AG04450 (cell line): ENCODE measurements at regions not wholly inside any gene's neighbourhood (a gene's known extent, or its start where the extent isn't known, plus 50 kb on each side); places are given as distances from the start of the nearest gene placed in this dataset.

ENCODE experiments used
- CTCF ChIA-PET: fragments of 300-600, 350-600 bp; formaldehyde crosslinking; extraction: SDS; loops from one replicate; lab custom pipeline; 2022; ENCODE audit warnings: antibody characterized with exemption, inconsistent platforms; lab: Charles Lee
- POLR2A ChIA-PET: fragments of 350-600 bp; formaldehyde crosslinking; extraction: SDS; loops from one replicate; lab custom pipeline; 2021; ENCODE audit warnings: antibody characterized with exemption, inconsistent platforms; lab: Yijun Ruan, JAX
- DNase-seq: peaks from one replicate; pipeline ENCODE4 v3.0.0-alpha.2; 2011; ENCODE audit warnings: low read depth, low spot score
- H3K27ac ChIP-seq: one replicate; pipeline ENCODE4 v1.5.1; 2012; ENCODE audit warnings: low read depth, low read length, control low read depth
- H3K27me3 ChIP-seq: one replicate; pipeline ENCODE4 v1.6.0; 2012; ENCODE audit warnings: low read length; ENCODE audit not compliant: control insufficient read depth, insufficient read depth
- H3K4me3 ChIP-seq: 2 replicates; pipeline ENCODE4 v1.5.1; 2011; ENCODE audit warnings: mild to moderate bottlenecking, low read depth, low read length, control low read depth
- H3K9me3 ChIP-seq: 2 replicates; pipeline ENCODE4 v1.5.1; 2012; ENCODE audit warnings: low read length; ENCODE audit not compliant: control insufficient read depth, insufficient read depth
- CTCF ChIP-seq: IDR thresholded peaks from 2 replicates; pipeline ENCODE4 v1.5.1; 2011; ENCODE audit warnings: low read depth, low read length, control low read depth, inconsistent platforms

DNA sequence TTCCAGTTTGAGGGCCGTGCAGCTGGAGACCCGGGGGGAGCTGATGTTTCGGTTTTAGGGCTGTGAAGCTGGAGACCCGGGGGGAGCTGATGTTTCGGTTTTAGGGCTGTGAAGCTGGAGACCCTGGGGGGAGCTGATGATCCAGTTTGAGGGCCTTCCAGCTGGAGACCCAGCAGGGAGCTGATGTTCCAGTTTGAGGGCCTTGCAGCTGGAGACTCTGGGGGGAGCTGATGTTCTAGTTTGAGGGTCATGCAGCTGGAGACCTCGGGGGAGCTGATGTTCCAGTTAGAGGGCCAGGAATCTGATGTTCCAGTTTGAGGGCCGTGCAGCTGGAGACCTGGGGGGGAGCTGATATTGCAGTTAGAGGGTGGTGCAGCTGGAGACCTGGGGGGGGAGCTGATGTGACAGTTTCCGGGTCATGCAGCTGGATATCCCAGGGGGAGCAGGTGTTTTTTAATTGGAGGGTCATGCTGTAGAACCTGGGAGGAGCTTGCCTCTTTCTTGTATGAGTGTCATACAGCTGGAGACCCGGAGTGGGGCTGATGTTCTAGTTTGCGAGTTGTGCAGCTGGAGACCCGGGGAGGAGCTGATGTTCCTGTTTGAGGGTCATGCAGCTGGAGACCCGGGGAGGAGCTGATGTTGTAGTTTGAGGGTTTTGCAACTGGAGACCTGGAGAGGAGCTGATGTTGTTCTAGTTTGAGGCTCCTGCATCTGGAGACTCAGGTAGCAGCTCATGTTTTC is 153.2 kb downstream of the RTP5 start:
- Histone ChIP-seq H3K27me3 (peaks cover 52% of the 10 kb centered on the region), H3K9me3 (peaks cover 6% of the 10 kb centered on the region), H3K4me3 (no peak overlapping the region), H3K27ac (no peak overlapping the region)
- DNase-seq = no peak
- no peak for TF ChIP-seq CTCF
- CTCF ChIA-PET = interaction anchor here (1.8 kb wide), 1 partner anchor 72 kb away, joined by 5 read pairs; no protein-coding TSS in a partner anchor
- POLR2A ChIA-PET = interaction anchor here (0.7 to 1.4 kb wide), 2 partner anchors 9 to 170 kb away, joined by 3 read pairs; no protein-coding TSS in a partner anchor

DNA sequence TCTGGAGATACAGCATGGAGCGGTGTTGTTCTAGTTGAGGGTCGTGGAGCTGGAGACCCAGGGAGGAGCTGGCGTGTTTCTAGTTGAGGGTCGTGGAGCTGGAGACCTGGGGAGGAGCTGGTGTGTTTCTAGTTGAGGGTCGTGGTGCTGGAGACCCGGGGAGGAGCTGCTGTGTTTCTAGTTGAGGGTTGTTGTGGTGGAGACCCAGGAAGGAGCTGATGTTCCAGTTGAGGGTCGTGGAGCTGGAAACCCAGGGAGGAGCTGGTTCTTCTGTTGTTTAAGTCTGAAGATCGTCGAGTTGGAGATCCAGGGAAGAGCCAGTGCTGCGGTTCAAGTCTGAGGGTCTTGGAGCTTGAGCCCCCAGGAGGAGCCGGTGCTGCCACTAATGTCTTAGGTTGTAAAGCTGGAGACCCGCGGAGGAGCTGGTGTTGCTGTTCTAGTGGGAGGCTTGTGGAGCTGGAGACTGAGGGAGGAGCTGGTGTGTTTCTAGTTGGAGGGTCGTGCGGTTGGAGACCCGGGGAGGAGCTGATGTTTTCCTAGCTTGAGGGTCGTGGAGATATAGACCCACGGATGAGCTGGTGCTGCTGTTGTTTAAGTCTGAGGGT is 155.3 kb downstream of the RTP5 start:
- CTCF ChIA-PET = interaction anchor here (1.8 kb wide), 1 partner anchor 74 kb away, joined by 5 read pairs; no protein-coding TSS in a partner anchor
- POLR2A ChIA-PET = no interaction called here
- no peak overlapping the region for H3K27ac ChIP-seq
- H3K27me3 ChIP-seq = peaks cover 71% of the 10 kb centered on the region
- H3K4me3 ChIP-seq = no peak overlapping the region
- peaks cover 11% of the 10 kb centered on the region for H3K9me3 ChIP-seq
- DNase-seq = no peak
- no peak for TF ChIP-seq CTCF

DNA sequence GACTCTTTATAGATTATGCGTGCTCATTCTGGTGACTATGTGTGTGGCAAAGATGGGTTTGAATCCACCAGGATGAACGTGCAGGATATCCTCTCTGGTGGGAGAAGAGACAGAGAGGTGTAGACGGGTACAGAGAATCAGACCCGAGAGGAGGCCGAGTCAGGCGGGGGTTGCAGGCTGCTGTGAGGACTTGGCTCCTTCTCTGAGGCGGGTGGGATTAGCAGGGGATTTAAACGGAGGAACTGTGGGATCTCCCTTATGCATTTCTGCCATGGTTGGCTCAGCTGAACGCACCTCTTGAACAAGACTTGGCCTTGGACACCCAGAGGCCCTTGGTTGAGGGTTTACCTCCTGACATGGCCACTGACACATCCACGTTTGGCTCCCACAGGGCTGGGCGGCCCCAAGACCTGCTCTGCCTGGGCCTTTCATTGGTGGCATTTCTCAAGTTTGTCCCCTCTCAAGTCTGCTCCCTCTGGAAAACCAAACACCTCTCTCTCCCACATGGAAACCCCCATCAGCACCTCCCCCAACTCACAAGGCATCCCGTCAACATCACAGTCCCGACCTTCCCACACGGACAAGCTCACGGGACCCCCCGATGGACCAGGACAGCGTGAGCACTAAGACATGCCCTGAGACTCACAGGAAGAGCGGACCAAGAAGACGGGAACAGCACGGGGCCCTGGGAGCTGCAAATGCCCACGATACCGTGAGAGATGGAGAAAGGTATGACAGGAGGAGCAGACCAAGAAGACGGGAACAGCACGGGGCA is 158.3 kb downstream of the RTP5 start:
- Histone ChIP-seq H3K9me3 (peaks cover 11% of the 10 kb centered on the region), H3K27ac (no peak overlapping the region), H3K4me3 (no peak overlapping the region), H3K27me3 (peaks cover 67% of the 10 kb centered on the region)
- TF ChIP-seq CTCF = no peak
- DNase-seq = no peak
- POLR2A ChIA-PET = no interaction called here
- CTCF ChIA-PET = no interaction called here

DNA sequence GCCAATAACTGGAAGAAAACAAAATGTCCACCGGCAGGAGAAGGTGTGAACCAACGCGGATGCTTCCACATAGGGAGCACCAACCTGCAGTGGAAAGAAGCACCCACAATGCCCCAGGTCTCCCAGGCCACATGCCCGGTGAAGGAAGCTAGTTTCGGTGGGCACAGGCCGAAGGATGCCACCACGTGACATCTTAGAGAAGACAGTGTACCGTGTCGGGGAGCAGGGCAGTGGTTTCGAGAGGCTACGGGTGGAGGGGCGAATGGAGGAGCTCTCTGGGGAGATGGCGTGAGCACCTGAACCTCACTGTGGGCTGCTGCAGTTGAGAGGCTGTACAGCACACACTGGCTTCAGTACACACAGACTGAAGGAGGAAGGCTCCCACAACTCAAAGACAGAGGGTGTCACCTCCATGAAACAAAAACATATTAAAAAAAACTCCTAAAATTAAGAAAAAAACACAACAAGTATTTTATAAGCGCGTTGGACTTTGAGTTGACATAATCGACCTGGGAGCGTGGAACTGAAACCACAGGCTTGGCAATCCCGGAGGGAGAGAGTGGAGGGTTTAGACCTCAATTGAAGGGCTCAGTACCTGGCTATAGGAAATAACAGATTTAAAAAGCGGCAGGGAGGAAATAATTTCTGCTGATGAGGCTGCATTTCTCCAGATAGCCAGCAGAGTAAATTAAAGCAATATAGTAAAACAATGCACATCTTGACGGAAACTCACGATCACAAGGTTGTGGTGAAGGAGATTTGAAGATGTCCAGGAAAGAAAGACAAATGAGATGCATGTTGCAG is 160.1 kb downstream of the RTP5 start:
- Histone ChIP-seq H3K4me3 (no peak overlapping the region), H3K27me3 (peaks cover 71% of the 10 kb centered on the region)
- POLR2A ChIA-PET = no interaction called here

More for the DNA sequence above, 160.1 kb downstream of the RTP5 start:
- CTCF ChIA-PET = no interaction called here
- Histone ChIP-seq H3K9me3 (peaks cover 9% of the 10 kb centered on the region), H3K27ac (no peak overlapping the region)
- no peak for DNase-seq
- no peak; the same call in 1 of the 2 replicates for TF ChIP-seq CTCF
